LNCAP (cell line): ENCODE measurements at regions not wholly inside any gene's neighbourhood (a gene's known extent, or its start where the extent isn't known, plus 50 kb on each side); places are given as distances from the start of the nearest gene placed in this dataset.

Source experiments
- CTCF ChIP-seq: fragments of 450-650 bp; IDR thresholded peaks from 2 replicates; pipeline ENCODE4 v1.5.1; 2017; ENCODE audit warnings: mild to moderate bottlenecking

- no peak for TF ChIP-seq CTCF
These were observed 1131.6 kb upstream of the TMEFF2 start for GRCh38 chr2:193326296-193326695.

GRCh38 chr2:193315428-193316091 is 1120.8 kb upstream of the TMEFF2 start:
- no peak for TF ChIP-seq CTCF

GRCh38 chr2:193303464-193303863 is 1108.7 kb upstream of the TMEFF2 start:
- TF ChIP-seq CTCF, result no peak

GRCh38 chr2:193294371-193294770 is 1099.6 kb upstream of the TMEFF2 start:
- no peak for TF ChIP-seq CTCF

- TF ChIP-seq CTCF, result no peak
These were observed 1084.6 kb upstream of the TMEFF2 start for GRCh38 chr2:193279361-193279760.

- no peak for TF ChIP-seq CTCF
These were observed 1082.3 kb upstream of the TMEFF2 start for GRCh38 chr2:193276988-193277387.

GRCh38 chr2:193276560-193276959 is 1081.8 kb upstream of the TMEFF2 start:
- TF ChIP-seq CTCF, result no peak

- TF ChIP-seq CTCF, result no peak
These were observed 1081.3 kb upstream of the TMEFF2 start for GRCh38 chr2:193276069-193276468.
